Type B pancreatic cell (in vitro differentiated cells): ENCODE measurements at regions not wholly inside any gene's neighbourhood (a gene's known extent, or its start where the extent isn't known, plus 50 kb on each side); places are given as distances from the start of the nearest gene placed in this dataset.

Source experiments
- DNase-seq: peaks from one replicate; pipeline ENCODE4 v3.0.0; 2021; ENCODE audit warnings: mixed read lengths; ENCODE audit not compliant: unreplicated experiment; ENCODE audit errors: extremely low spot score
- H3K27ac Mint-ChIP-seq: 2 replicates; pipeline ENCODE4 v1.8.0; 2021; ENCODE audit warnings: mild to moderate bottlenecking, mixed read lengths
- H3K27me3 Mint-ChIP-seq: 2 replicates; pipeline ENCODE4 v1.8.0; 2021; ENCODE audit warnings: mixed read lengths
- H3K36me3 Mint-ChIP-seq: 2 replicates; pipeline ENCODE4 v1.8.0; 2021; ENCODE audit warnings: mixed read lengths
- H3K4me1 Mint-ChIP-seq: one replicate; pipeline ENCODE4 v1.8.0; 2021; ENCODE audit warnings: mixed read lengths; ENCODE audit not compliant: unreplicated experiment
- H3K4me3 Mint-ChIP-seq: 2 replicates; pipeline ENCODE4 v1.8.0; 2021; ENCODE audit warnings: mild to moderate bottlenecking, mixed read lengths
- H3K9me3 Mint-ChIP-seq: 2 replicates; pipeline ENCODE4 v1.8.0; 2021; ENCODE audit warnings: mixed read lengths
- TF ChIP-seq, protein P1 (sequence below): fragments of 200-600 bp; sonication (generic); conservative IDR thresholded peaks from 2 replicates; pipeline ENCODE4 v1.5.0; 2021; ENCODE audit warnings: antibody characterized with exemption, mild to moderate bottlenecking

DNA sequence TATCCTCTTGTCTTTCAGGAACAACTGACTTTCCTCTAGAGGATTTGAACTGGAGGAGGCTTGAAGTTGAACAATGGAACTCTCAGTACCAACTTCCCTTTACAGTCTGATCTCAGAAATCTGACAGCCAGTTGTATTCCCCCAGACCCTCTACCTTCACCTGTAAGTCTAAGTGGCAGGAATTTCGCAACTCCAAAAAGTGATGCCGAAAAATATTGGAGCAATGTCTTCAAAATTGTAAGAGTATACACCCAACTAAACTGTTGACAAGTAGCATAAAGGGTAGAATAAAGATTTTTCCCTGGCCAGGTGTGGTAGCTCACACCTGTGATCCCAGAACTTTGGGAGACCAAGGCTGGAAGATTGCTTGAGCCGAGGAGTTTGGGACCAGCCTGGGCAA is 69.1 kb upstream of the CFAP20DC start:
- H3K9me3 Mint-ChIP-seq, result peaks cover 4% of the 10 kb centered on the region
- no peaks in the 10 kb centered on the region for H3K27me3 Mint-ChIP-seq
- no peak for DNase-seq
- no peaks in the 10 kb centered on the region for H3K4me1 Mint-ChIP-seq
- H3K36me3 Mint-ChIP-seq, result no peaks in the 10 kb centered on the region
- TF ChIP-seq, protein P1, sequence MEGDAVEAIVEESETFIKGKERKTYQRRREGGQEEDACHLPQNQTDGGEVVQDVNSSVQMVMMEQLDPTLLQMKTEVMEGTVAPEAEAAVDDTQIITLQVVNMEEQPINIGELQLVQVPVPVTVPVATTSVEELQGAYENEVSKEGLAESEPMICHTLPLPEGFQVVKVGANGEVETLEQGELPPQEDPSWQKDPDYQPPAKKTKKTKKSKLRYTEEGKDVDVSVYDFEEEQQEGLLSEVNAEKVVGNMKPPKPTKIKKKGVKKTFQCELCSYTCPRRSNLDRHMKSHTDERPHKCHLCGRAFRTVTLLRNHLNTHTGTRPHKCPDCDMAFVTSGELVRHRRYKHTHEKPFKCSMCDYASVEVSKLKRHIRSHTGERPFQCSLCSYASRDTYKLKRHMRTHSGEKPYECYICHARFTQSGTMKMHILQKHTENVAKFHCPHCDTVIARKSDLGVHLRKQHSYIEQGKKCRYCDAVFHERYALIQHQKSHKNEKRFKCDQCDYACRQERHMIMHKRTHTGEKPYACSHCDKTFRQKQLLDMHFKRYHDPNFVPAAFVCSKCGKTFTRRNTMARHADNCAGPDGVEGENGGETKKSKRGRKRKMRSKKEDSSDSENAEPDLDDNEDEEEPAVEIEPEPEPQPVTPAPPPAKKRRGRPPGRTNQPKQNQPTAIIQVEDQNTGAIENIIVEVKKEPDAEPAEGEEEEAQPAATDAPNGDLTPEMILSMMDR, result no peak
- no peak overlapping the region for H3K4me3 Mint-ChIP-seq
- H3K27ac Mint-ChIP-seq, result no peak overlapping the region

GRCh38 chr3:59117396-59117795 is 67.6 kb upstream of the CFAP20DC start:
- TF ChIP-seq, protein P1, result no peak
- Mint-ChIP-seq H3K9me3 (peaks cover 4% of the 10 kb centered on the region), H3K27me3 (no peaks in the 10 kb centered on the region), H3K4me1 (no peaks in the 10 kb centered on the region), H3K36me3 (no peaks in the 10 kb centered on the region), H3K27ac (no peak overlapping the region), H3K4me3 (no peak overlapping the region)
- DNase-seq, result no peak

DNA sequence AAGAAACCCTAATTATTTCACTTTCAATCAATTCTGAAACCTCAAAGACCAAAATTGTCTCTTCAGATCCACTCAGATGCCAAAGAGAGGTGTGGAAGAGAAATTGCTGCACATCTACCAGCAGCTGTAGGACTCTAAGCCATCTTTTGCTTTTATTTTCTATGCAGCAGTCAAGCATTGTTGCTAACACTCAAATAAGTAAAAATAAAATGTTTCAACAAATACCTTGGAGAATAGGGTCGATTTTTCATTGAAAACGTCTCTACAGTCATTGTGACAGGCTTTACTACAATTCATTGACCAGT is 66.4 kb upstream of the CFAP20DC start:
- Mint-ChIP-seq H3K4me3 (no peak overlapping the region), H3K27ac (no peak overlapping the region), H3K4me1 (no peaks in the 10 kb centered on the region), H3K36me3 (no peaks in the 10 kb centered on the region), H3K27me3 (no peaks in the 10 kb centered on the region), H3K9me3 (no peaks in the 10 kb centered on the region)
- no peak for DNase-seq
- TF ChIP-seq, protein P1, result no peak

DNA sequence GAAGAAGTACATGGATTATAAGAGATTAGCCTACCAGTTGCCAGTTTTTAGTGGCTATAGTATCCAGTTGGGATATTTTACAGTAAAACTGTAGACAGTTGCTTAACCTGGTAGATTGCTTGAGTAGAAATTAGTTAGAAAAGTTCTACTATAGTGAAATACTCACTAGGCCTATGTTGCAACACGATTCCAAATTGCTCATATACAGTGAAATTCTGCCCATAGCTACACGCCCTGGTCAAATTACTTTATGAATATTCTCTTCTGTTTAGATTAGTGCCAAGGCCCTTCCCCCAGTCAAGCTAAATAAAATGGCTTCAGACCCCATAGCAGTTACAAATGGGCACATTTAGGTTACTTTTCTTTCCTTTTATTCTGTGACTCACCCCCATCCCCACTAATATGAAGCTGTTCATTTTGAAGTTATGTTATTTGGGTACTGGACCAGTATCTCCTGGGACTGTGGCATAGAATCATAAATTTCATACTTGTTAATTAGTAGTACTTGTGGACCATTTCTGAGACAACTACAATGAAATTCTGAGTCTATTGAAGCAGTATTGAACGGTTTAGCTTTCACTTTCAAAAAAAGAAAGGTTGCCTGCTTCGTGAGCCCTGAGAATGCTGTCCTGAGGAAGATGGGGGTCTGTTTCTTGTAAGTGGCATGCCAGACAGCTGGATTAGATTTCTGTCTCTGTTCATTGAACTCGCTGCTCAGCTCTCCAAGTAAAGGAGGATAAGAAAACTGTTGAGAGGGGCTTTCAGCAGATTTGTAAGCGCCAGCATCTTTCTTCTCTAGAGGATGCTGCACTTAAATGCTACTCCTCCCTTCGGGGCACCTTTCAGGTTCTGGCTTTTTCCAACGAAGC is 65.8 kb upstream of the CFAP20DC start:
- H3K4me3 Mint-ChIP-seq, result no peak overlapping the region
- H3K27ac Mint-ChIP-seq, result no peak overlapping the region
- H3K9me3 Mint-ChIP-seq, result no peaks in the 10 kb centered on the region
- no peaks in the 10 kb centered on the region for H3K4me1 Mint-ChIP-seq
- TF ChIP-seq, protein P1, result no peak
- H3K27me3 Mint-ChIP-seq, result no peaks in the 10 kb centered on the region
- no peak for DNase-seq
- no peaks in the 10 kb centered on the region for H3K36me3 Mint-ChIP-seq

DNA sequence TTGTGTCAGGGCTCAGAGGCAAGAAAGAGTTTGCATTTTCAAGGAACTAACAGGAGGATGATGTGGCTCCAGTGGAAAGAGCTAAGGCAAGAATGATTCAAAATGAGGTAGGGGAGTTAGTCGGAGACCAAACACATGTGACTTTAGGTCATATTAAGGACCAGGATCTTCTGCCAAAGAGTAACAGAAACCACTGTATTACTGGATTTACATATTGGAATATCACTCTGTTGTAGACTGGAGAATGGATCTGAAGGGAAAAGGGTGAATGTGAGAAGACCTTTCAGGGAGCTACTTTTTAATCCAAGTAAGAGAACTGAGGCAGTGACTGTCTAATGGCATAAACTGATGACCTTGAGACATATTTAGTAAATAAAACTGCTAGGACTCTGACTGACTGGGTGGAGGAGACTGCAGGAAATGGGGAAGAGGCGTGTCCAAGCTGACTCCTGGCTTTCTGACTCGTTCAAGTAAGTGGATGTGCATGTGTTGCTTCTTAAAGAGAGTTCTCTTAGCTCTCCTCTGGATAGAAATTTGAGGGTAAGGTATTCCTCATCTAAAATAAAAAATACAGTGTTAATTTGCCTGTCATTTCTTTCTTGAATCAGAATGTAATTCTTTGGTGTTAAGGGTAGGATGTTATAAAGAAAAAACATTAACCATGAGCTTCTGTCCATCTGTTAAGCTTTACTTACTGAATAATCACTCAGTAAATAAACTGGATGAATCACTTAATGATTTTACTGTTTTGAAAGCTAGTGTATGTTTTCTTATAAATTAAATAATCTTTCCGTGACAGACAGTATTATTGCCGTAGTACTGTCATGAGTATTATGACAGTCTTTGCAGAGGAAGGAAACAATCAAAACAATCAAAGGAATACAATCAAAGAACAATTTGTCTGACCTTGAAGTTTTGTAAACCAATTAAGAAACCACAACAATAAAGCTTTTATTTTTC is 58.3 kb upstream of the CFAP20DC start:
- DNase-seq, result no peak
- TF ChIP-seq, protein P1, result no peak
- peaks cover 19% of the 10 kb centered on the region for H3K4me1 Mint-ChIP-seq
- H3K27ac Mint-ChIP-seq, result no peak overlapping the region
- no peaks in the 10 kb centered on the region for H3K36me3 Mint-ChIP-seq
- no peaks in the 10 kb centered on the region for H3K27me3 Mint-ChIP-seq
- H3K9me3 Mint-ChIP-seq, result no peaks in the 10 kb centered on the region
- H3K4me3 Mint-ChIP-seq, result no peak overlapping the region
